ENCODE measurements at regions not wholly inside any gene's neighbourhood (a gene's known extent, or its start where the extent isn't known, plus 50 kb on each side); places are given as distances from the start of the nearest gene placed in this dataset.

GRCh38 chr9:126144603-126145456, 181.8 kb upstream of the MVB12B start (continued):
- TF ChIP-seq, protein P1, sequence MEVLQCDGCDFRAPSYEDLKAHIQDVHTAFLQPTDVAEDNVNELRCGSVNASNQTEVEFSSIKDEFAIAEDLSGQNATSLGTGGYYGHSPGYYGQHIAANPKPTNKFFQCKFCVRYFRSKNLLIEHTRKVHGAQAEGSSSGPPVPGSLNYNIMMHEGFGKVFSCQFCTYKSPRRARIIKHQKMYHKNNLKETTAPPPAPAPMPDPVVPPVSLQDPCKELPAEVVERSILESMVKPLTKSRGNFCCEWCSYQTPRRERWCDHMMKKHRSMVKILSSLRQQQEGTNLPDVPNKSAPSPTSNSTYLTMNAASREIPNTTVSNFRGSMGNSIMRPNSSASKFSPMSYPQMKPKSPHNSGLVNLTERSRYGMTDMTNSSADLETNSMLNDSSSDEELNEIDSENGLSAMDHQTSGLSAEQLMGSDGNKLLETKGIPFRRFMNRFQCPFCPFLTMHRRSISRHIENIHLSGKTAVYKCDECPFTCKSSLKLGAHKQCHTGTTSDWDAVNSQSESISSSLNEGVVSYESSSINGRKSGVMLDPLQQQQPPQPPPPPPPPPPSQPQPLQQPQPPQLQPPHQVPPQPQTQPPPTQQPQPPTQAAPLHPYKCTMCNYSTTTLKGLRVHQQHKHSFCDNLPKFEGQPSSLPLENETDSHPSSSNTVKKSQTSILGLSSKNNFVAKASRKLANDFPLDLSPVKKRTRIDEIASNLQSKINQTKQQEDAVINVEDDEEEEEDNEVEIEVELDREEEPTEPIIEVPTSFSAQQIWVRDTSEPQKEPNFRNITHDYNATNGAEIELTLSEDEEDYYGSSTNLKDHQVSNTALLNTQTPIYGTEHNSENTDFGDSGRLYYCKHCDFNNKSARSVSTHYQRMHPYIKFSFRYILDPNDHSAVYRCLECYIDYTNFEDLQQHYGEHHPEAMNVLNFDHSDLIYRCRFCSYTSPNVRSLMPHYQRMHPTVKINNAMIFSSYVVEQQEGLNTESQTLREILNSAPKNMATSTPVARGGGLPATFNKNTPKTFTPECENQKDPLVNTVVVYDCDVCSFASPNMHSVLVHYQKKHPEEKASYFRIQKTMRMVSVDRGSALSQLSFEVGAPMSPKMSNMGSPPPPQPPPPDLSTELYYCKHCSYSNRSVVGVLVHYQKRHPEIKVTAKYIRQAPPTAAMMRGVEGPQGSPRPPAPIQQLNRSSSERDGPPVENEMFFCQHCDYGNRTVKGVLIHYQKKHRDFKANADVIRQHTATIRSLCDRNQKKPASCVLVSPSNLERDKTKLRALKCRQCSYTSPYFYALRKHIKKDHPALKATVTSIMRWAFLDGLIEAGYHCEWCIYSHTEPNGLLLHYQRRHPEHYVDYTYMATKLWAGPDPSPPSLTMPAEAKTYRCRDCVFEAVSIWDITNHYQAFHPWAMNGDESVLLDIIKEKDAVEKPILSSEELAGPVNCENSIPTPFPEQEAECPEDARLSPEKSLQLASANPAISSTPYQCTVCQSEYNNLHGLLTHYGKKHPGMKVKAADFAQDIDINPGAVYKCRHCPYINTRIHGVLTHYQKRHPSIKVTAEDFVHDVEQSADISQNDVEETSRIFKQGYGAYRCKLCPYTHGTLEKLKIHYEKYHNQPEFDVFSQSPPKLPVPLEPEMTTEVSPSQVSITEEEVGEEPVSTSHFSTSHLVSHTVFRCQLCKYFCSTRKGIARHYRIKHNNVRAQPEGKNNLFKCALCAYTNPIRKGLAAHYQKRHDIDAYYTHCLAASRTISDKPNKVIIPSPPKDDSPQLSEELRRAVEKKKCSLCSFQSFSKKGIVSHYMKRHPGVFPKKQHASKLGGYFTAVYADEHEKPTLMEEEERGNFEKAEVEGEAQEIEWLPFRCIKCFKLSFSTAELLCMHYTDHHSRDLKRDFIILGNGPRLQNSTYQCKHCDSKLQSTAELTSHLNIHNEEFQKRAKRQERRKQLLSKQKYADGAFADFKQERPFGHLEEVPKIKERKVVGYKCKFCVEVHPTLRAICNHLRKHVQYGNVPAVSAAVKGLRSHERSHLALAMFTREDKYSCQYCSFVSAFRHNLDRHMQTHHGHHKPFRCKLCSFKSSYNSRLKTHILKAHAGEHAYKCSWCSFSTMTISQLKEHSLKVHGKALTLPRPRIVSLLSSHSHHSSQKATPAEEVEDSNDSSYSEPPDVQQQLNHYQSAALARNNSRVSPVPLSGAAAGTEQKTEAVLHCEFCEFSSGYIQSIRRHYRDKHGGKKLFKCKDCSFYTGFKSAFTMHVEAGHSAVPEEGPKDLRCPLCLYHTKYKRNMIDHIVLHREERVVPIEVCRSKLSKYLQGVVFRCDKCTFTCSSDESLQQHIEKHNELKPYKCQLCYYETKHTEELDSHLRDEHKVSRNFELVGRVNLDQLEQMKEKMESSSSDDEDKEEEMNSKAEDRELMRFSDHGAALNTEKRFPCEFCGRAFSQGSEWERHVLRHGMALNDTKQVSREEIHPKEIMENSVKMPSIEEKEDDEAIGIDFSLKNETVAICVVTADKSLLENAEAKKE (CRISPR knock-in tag; IDR thresholded peaks at IDR 0.05): no peak
- no peak for TF ChIP-seq REST (IDR thresholded peaks at IDR 0.05; ENCODE audit: unreplicated experiment)
- no peak for TF ChIP-seq ZNF331 (CRISPR knock-in tag; IDR thresholded peaks at IDR 0.05; ENCODE audit: low read depth)
- no peak for TF ChIP-seq POLR2AphosphoS5 (IDR thresholded peaks at IDR 0.05; ENCODE audit: low read depth)
- no peak for TF ChIP-seq STAT1 (IDR thresholded peaks at IDR 0.05; ENCODE audit: unreplicated experiment)

All from GM23338 (cell line).